Peyer's patch (tissue), 4 donors: ENCODE measurements at regions not wholly inside any gene's neighbourhood (a gene's known extent, or its start where the extent isn't known, plus 50 kb on each side); places are given as distances from the start of the nearest gene placed in this dataset.

Experiments
- POLR2A ChIP-seq, 2 donors: fragments of 450-650 bp; IDR thresholded peaks; one replicate each; pipeline ENCODE4 v1.5.1; 2017; ENCODE audit warnings: antibody characterized with exemption in 2 of 2, mild to moderate bottlenecking in 2 of 2, moderate library complexity in 2 of 2
- TF ChIP-seq, protein P1 (sequence below), 6 experiments: fragments of 450-650 bp in 4 of 6; fragments of 200-600 bp in 2 of 6; sonication (generic) in 1 of 6; IDR thresholded peaks; one replicate each; pipeline ENCODE4 v1.5.1; 2017 to 2019; ENCODE audit warnings: antibody characterized with exemption in 6 of 6, mild to moderate bottlenecking in 3 of 6, moderate library complexity in 1 of 6

DNA sequence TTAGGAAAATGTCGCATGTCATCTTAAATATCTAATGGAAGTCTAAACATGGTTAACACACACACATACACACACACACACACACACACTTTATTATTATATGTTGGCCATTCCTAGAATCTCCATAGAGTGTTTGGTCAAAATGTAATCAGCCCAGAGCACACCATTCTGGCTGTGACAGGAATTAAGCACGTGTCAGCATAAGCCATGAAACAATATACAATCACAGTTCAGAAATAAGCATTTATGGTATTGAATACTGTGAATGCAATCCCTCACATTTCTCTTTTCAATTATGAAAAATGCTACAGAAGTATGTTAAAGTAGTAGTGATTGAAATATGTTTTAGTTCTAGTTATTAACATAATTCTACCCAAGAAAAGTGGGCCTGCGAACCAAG, 611.6 kb downstream of the PRELID2 start:
- TF ChIP-seq, protein P1, sequence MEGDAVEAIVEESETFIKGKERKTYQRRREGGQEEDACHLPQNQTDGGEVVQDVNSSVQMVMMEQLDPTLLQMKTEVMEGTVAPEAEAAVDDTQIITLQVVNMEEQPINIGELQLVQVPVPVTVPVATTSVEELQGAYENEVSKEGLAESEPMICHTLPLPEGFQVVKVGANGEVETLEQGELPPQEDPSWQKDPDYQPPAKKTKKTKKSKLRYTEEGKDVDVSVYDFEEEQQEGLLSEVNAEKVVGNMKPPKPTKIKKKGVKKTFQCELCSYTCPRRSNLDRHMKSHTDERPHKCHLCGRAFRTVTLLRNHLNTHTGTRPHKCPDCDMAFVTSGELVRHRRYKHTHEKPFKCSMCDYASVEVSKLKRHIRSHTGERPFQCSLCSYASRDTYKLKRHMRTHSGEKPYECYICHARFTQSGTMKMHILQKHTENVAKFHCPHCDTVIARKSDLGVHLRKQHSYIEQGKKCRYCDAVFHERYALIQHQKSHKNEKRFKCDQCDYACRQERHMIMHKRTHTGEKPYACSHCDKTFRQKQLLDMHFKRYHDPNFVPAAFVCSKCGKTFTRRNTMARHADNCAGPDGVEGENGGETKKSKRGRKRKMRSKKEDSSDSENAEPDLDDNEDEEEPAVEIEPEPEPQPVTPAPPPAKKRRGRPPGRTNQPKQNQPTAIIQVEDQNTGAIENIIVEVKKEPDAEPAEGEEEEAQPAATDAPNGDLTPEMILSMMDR (IDR thresholded peaks at IDR 0.05) = no peak
- no peak for TF ChIP-seq POLR2A (IDR thresholded peaks at IDR 0.05)
